ENCODE measurements at regions not wholly inside any gene's neighbourhood (a gene's known extent, or its start where the extent isn't known, plus 50 kb on each side); places are given as distances from the start of the nearest gene placed in this dataset.
"Not testable (repeated sequence)": the region's sequence is repeated elsewhere in the genome, so short reads cannot be mapped to it uniquely, and the experiment has no call there.

- Mint-ChIP-seq H3K27ac (no peak overlapping the region), H3K27me3 (peaks cover 2% of the 10 kb centered on the region), H3K4me1 (ENCODE audit: low read depth) (no peaks in the 10 kb centered on the region), H3K9me3 (no peaks in the 10 kb centered on the region), H3K4me3 (no peak overlapping the region), H3K36me3 (no peaks in the 10 kb centered on the region)
- DNase-seq: no peak
- ChIA-PET CTCF (no interaction called here), POLR2A (no interaction called here)
- intact Hi-C loops (cut with micrococcal nuclease): loop anchor here (10.0 kb wide), 1 partner anchor 605 kb away; no protein-coding TSS in a partner anchor
These were observed 134.7 kb upstream of the RFLNA start for GRCh38 chr12:124160097-124160756.

GRCh38 chr12:124161402-124161801 lies 133.5 kb upstream of the RFLNA start:
- CTCF ChIA-PET; H3K9me3 Mint-ChIP-seq; POLR2A ChIA-PET; H3K27me3 Mint-ChIP-seq; DNase-seq; H3K36me3 Mint-ChIP-seq; H3K4me3 Mint-ChIP-seq; H3K4me1 Mint-ChIP-seq (ENCODE audit: low read depth); H3K27ac Mint-ChIP-seq: not testable (repeated sequence)
- intact Hi-C loops (cut with micrococcal nuclease): loop anchor here (10.0 kb wide), 1 partner anchor 603 kb away; no protein-coding TSS in a partner anchor

GRCh38 chr12:124162151-124163110 lies 132.5 kb upstream of the RFLNA start:
- ChIA-PET POLR2A (no interaction called here), CTCF (no interaction called here)
- Mint-ChIP-seq H3K9me3 (no peaks in the 10 kb centered on the region), H3K27me3 (peaks cover 2% of the 10 kb centered on the region), H3K4me3 (no peak overlapping the region), H3K27ac (no peak overlapping the region), H3K36me3 (no peaks in the 10 kb centered on the region), H3K4me1 (ENCODE audit: low read depth) (no peaks in the 10 kb centered on the region)
- peak; percentile 12 for DNase-seq
- intact Hi-C loops (cut with micrococcal nuclease): loop anchor here (10.0 kb wide), 1 partner anchor 602 kb away; no protein-coding TSS in a partner anchor

GRCh38 chr12:124165695-124166094 lies 129.2 kb upstream of the RFLNA start:
- H3K36me3 Mint-ChIP-seq: no peaks in the 10 kb centered on the region
- H3K4me1 Mint-ChIP-seq (ENCODE audit: low read depth): no peaks in the 10 kb centered on the region
- no peak overlapping the region for H3K4me3 Mint-ChIP-seq
- H3K27ac Mint-ChIP-seq: no peak overlapping the region
- ChIA-PET CTCF (no interaction called here), POLR2A (no interaction called here)
- no peaks in the 10 kb centered on the region for H3K9me3 Mint-ChIP-seq
- H3K27me3 Mint-ChIP-seq: peaks cover 2% of the 10 kb centered on the region
- DNase-seq: no peak
- intact Hi-C loops (cut with micrococcal nuclease): loop anchor here (10.0 kb wide), 1 partner anchor 599 kb away; no protein-coding TSS in a partner anchor

GRCh38 chr12:124167141-124167540 lies 127.8 kb upstream of the RFLNA start:
- no peak overlapping the region for H3K27ac Mint-ChIP-seq
- H3K9me3 Mint-ChIP-seq: no peaks in the 10 kb centered on the region
- DNase-seq: no peak
- no peak overlapping the region for H3K4me3 Mint-ChIP-seq
- POLR2A ChIA-PET: no interaction called here
- intact Hi-C loops (cut with micrococcal nuclease): loop anchor here (10.0 kb wide), 1 partner anchor 598 kb away; no protein-coding TSS in a partner anchor
- CTCF ChIA-PET: no interaction called here
- no peaks in the 10 kb centered on the region for H3K4me1 Mint-ChIP-seq (ENCODE audit: low read depth)
- no peaks in the 10 kb centered on the region for H3K36me3 Mint-ChIP-seq
- peaks cover 5% of the 10 kb centered on the region for H3K27me3 Mint-ChIP-seq

GRCh38 chr12:124168016-124168786 lies 126.7 kb upstream of the RFLNA start:
- peaks cover 6% of the 10 kb centered on the region for H3K27me3 Mint-ChIP-seq
- no peaks in the 10 kb centered on the region for H3K4me1 Mint-ChIP-seq (ENCODE audit: low read depth)
- H3K36me3 Mint-ChIP-seq: no peaks in the 10 kb centered on the region
- POLR2A ChIA-PET: no interaction called here
- intact Hi-C loops (cut with micrococcal nuclease): loop anchor here (10.0 kb wide), 1 partner anchor 597 kb away; no protein-coding TSS in a partner anchor
- H3K4me3 Mint-ChIP-seq: no peak overlapping the region
- no peaks in the 10 kb centered on the region for H3K9me3 Mint-ChIP-seq
- CTCF ChIA-PET: no interaction called here
- no peak overlapping the region for H3K27ac Mint-ChIP-seq
- DNase-seq: no peak

- DNase-seq: no peak
- Mint-ChIP-seq H3K4me3 (no peak overlapping the region), H3K27ac (no peak overlapping the region), H3K4me1 (ENCODE audit: low read depth) (no peaks in the 10 kb centered on the region), H3K36me3 (no peaks in the 10 kb centered on the region), H3K27me3 (peaks cover 13% of the 10 kb centered on the region), H3K9me3 (no peaks in the 10 kb centered on the region)
- ChIA-PET CTCF (no interaction called here), POLR2A (no interaction called here)
- intact Hi-C loops (cut with micrococcal nuclease): loop anchor here (10.0 kb wide), 1 partner anchor 595 kb away; no protein-coding TSS in a partner anchor
These were observed 125.2 kb upstream of the RFLNA start for GRCh38 chr12:124169577-124170284.

- ChIA-PET CTCF (no interaction called here), POLR2A (no interaction called here)
- no peak for DNase-seq
- intact Hi-C loops (cut with micrococcal nuclease): no loop called here
- Mint-ChIP-seq H3K4me1 (ENCODE audit: low read depth) (no peaks in the 10 kb centered on the region), H3K27me3 (peaks cover 17% of the 10 kb centered on the region), H3K4me3 (no peak overlapping the region), H3K36me3 (no peaks in the 10 kb centered on the region), H3K9me3 (no peaks in the 10 kb centered on the region), H3K27ac (no peak overlapping the region)
These were observed 124.1 kb upstream of the RFLNA start for GRCh38 chr12:124170760-124171159.

- ChIA-PET POLR2A (no interaction called here), CTCF (no interaction called here)
- Mint-ChIP-seq H3K36me3 (no peaks in the 10 kb centered on the region), H3K27me3 (peaks cover 17% of the 10 kb centered on the region), H3K4me3 (no peak overlapping the region), H3K4me1 (ENCODE audit: low read depth) (no peaks in the 10 kb centered on the region), H3K27ac (no peak overlapping the region), H3K9me3 (no peaks in the 10 kb centered on the region)
- no peak for DNase-seq
- intact Hi-C loops (cut with micrococcal nuclease): no loop called here
These were observed 123.5 kb upstream of the RFLNA start for GRCh38 chr12:124171231-124171979.

GRCh38 chr12:124172636-124173035 lies 122.3 kb upstream of the RFLNA start:
- Mint-ChIP-seq H3K27ac (no peak overlapping the region), H3K4me3 (no peak overlapping the region), H3K4me1 (ENCODE audit: low read depth) (no peaks in the 10 kb centered on the region), H3K27me3 (peaks cover 19% of the 10 kb centered on the region), H3K36me3 (no peaks in the 10 kb centered on the region), H3K9me3 (no peaks in the 10 kb centered on the region)
- no peak for DNase-seq
- POLR2A ChIA-PET: no interaction called here
- CTCF ChIA-PET: no interaction called here
- intact Hi-C loops (cut with micrococcal nuclease): no loop called here

GRCh38 chr12:124173692-124174091 lies 121.2 kb upstream of the RFLNA start:
- Mint-ChIP-seq H3K4me3 (no peak overlapping the region), H3K27ac (no peak overlapping the region), H3K27me3 (peaks cover 17% of the 10 kb centered on the region), H3K36me3 (no peaks in the 10 kb centered on the region), H3K9me3 (no peaks in the 10 kb centered on the region), H3K4me1 (ENCODE audit: low read depth) (no peaks in the 10 kb centered on the region)
- POLR2A ChIA-PET: no interaction called here
- intact Hi-C loops (cut with micrococcal nuclease): no loop called here
- CTCF ChIA-PET: no interaction called here
- DNase-seq: no peak

All from activated CD4-positive, alpha-beta memory T cell treated with anti-CD3 and anti-CD28 coated beads for 36 hours (primary cell).